NCI-H510A treated with DMSO at 0.1 percent for 48 hours (cell line): ENCODE measurements at regions not wholly inside any gene's neighbourhood (a gene's known extent, or its start where the extent isn't known, plus 50 kb on each side); places are given as distances from the start of the nearest gene placed in this dataset.

Experiments
- DNase-seq: peaks from one replicate; lab custom pipeline; 2025; lab: John Stamatoyannopoulos, UW

- no peak for DNase-seq
Observed at GRCh38 chr1:60589046-60589748, 493.2 kb upstream of the NFIA start.

- no peak for DNase-seq
Observed at GRCh38 chr1:60584371-60584770, 498.0 kb upstream of the NFIA start.

GRCh38 chr1:60583696-60584095 is 498.7 kb upstream of the NFIA start:
- DNase-seq: no peak

GRCh38 chr1:60581455-60582220 is 500.7 kb upstream of the NFIA start:
- DNase-seq: no peak

- no peak for DNase-seq
Observed at GRCh38 chr1:60577029-60577428, 503.5 kb upstream of the C1orf87 start.

- no peak for DNase-seq
Observed at GRCh38 chr1:60575326-60575977, 501.9 kb upstream of the C1orf87 start.

- DNase-seq: peak; percentile 41
Observed at GRCh38 chr1:60573726-60574409, 500.3 kb upstream of the C1orf87 start.

- peak; percentile 89 for DNase-seq
Observed at GRCh38 chr1:60573121-60573520, 499.6 kb upstream of the C1orf87 start.

GRCh38 chr1:60572378-60572777 is 498.8 kb upstream of the C1orf87 start:
- no peak for DNase-seq

- no peak for DNase-seq
Observed at GRCh38 chr1:60571811-60572210, 498.2 kb upstream of the C1orf87 start.

GRCh38 chr1:60569189-60569588 is 495.6 kb upstream of the C1orf87 start:
- DNase-seq: no peak

- no peak for DNase-seq
Observed at GRCh38 chr1:60567256-60567655, 493.7 kb upstream of the C1orf87 start.

- DNase-seq: no peak
Observed at GRCh38 chr1:60564916-60565750, 491.6 kb upstream of the C1orf87 start.

- DNase-seq: no peak
Observed at GRCh38 chr1:60563777-60564535, 490.4 kb upstream of the C1orf87 start.

- no peak for DNase-seq
Observed at GRCh38 chr1:60562740-60563139, 489.2 kb upstream of the C1orf87 start.

- DNase-seq: no peak
Observed at GRCh38 chr1:60560701-60561100, 487.1 kb upstream of the C1orf87 start.

GRCh38 chr1:60558236-60558635 is 484.7 kb upstream of the C1orf87 start:
- DNase-seq: no peak

GRCh38 chr1:60553730-60554129 is 480.2 kb upstream of the C1orf87 start:
- no peak for DNase-seq

GRCh38 chr1:60547821-60548220 is 474.3 kb upstream of the C1orf87 start:
- DNase-seq: peak; percentile 89

GRCh38 chr1:60541831-60542532 is 468.4 kb upstream of the C1orf87 start:
- DNase-seq: no peak
